ENCODE measurements at regions not wholly inside any gene's neighbourhood (a gene's known extent, or its start where the extent isn't known, plus 50 kb on each side); places are given as distances from the start of the nearest gene placed in this dataset.

GRCh38 chr17:33816842-33817617 is 438.1 kb upstream of the CCL2 start:
- SMC1A ChIA-PET (ENCODE audit: uncharacterized antibody, unreplicated experiment) = interaction anchor here (0.9 to 1.2 kb wide), 2 partner anchors 8 to 144 kb away, joined by 3 read pairs; no protein-coding TSS in a partner anchor
- intact Hi-C loops (cut with micrococcal nuclease; ENCODE audit: unreplicated experiment) (no loop called here), in situ Hi-C loops (cut with MboI) (no loop called here)
- 2% methylated on average over 9 of the region's 9 CpGs for WGBS (ENCODE audit: insufficient coverage, insufficient replicate concordance, low lambda C conversion rate, missing lambda C conversion rate)
- CTCF ChIA-PET = interaction anchor here (1.3 kb wide), 1 partner anchor 38 kb away, joined by 3 read pairs; no protein-coding TSS in a partner anchor
- ATAC-seq = no peak
- H3K27ac ChIP-seq (ENCODE audit: control insufficient read depth, insufficient read depth) = no peak overlapping the region
- no peak overlapping the region for H3K9ac ChIP-seq (ENCODE audit: control insufficient read depth, insufficient read depth, low read length)
- H3K9me3 ChIP-seq (replicated peaks; ENCODE audit: control insufficient read depth, insufficient read depth, low read length) = no peaks in the 10 kb centered on the region
- BruUV-seq (replicated peaks) = no TSS peak
- no peak overlapping the region for H3K4me2 ChIP-seq (ENCODE audit: control insufficient read depth, insufficient read depth)
- H3K4me1 ChIP-seq (ENCODE audit: control insufficient read depth, insufficient read depth, low read length) = no peaks in the 10 kb centered on the region
- H2AFZ ChIP-seq (ENCODE audit: control insufficient read depth, low read depth, low read length) = no peak overlapping the region
- FAIRE-seq = no peak
- no peak for DNase-seq (ENCODE audit: low read depth, low spot score)
- POLR2A ChIA-PET = no interaction called here
- RAD21 ChIA-PET (ENCODE audit: unreplicated experiment) = no interaction called here
- H3K79me2 ChIP-seq (ENCODE audit: control insufficient read depth, insufficient read depth, low read length) = no peaks in the 10 kb centered on the region
- no peak for TF ChIP-seq IKZF2 (IDR thresholded peaks at IDR 0.05)
- TF ChIP-seq RELA (IDR thresholded peaks at IDR 0.05; ENCODE audit: borderline replicate concordance, partially characterized antibody) = no peak
- TF ChIP-seq RUNX3 (IDR thresholded peaks at IDR 0.05; ENCODE audit: low read length) = no peak
- TF ChIP-seq HCFC1 (IDR thresholded peaks at IDR 0.05; ENCODE audit: low read length) = no peak
- no peak for TF ChIP-seq KLF5 (IDR thresholded peaks at IDR 0.05; ENCODE audit: partially characterized antibody)
- no peak for TF ChIP-seq CUX1 (IDR thresholded peaks at IDR 0.05; ENCODE audit: insufficient replicate concordance, low read depth, low read length)
- no peak for TF ChIP-seq SPI1 (IDR thresholded peaks at IDR 0.05; ENCODE audit: borderline replicate concordance, insufficient read depth, low read depth, low read length)
- TF ChIP-seq ZZZ3 (IDR thresholded peaks at IDR 0.05; ENCODE audit: control insufficient read depth, insufficient read length, low read depth) = no peak
- no peaks in the 10 kb centered on the region for H3K36me3 ChIP-seq (ENCODE audit: control insufficient read depth in 2 of 2, insufficient read depth in 2 of 2, low read length in 1 of 2)
- no peak overlapping the region for H3K4me3 ChIP-seq
- no peaks in the 10 kb centered on the region for H4K20me1 ChIP-seq (ENCODE audit: control insufficient read depth, insufficient read depth)
- H3K27me3 ChIP-seq (replicated peaks in 1 of 2; ENCODE audit: control insufficient read depth in 2 of 2, insufficient read depth in 2 of 2, low read length in 1 of 2) = no peaks in the 10 kb centered on the region; a peak in 1 of 4 replicates

Data from GM12878 (cell line).